NCI-H2081 (cell line): ENCODE measurements at regions not wholly inside any gene's neighbourhood (a gene's known extent, or its start where the extent isn't known, plus 50 kb on each side); places are given as distances from the start of the nearest gene placed in this dataset.

ENCODE experiments used
- DNase-seq, 2 experiments: peaks; one replicate each; lab custom pipeline; 2025; lab: John Stamatoyannopoulos, UW

DNA sequence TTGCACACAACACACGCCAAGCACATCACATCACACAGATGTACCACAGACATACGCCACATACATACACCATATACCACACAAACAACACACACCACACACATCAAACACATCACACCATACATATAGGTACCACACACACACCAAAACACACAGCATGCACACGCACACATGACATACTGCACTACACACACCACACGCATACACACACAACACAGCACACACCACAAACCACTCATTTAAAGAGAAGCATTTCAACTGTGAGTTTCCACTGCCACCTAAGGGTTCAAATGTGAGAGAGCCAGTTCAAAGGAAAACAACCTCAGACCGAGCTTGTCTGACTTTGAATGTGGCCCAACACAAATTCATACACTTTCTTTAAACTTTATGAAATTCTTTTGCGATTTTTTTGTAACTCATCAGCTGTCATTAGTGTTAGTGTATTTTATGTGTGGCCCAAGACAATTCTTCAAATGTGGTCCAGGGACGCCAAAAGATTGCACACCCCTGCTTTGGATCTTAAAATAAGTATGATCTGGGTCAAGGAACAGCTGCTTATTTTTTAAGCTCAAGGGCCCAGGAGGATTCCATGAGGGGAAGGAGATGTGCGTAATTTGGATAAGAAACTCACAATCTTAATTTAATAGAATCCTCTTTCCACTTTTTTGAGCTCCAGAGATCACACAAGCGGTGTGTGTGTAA, 494.6 kb downstream of the GADD45G start:
- peak; percentile 46 to 77 for DNase-seq

DNA sequence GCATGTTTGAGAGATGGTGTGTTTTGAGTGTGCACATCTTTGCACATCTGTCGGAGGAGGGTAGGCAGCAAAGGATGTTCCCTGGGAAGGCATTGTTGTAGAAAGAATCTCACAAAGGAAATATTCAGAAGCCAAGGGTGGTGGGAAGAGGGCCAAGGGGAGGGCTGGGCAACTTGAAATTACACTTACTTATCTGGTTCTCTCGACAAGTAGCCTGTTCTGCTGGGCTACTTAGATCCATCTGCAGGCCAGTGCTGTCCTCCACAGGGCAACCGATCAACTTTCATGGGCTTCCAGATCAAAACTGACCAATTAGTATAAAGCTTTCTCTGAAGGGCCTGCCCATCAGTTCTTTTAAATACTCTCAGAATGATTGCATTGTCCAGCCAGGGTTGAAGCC, 495.2 kb downstream of the GADD45G start:
- DNase-seq = peak in 1 of 2 experiments; percentile 15

DNA sequence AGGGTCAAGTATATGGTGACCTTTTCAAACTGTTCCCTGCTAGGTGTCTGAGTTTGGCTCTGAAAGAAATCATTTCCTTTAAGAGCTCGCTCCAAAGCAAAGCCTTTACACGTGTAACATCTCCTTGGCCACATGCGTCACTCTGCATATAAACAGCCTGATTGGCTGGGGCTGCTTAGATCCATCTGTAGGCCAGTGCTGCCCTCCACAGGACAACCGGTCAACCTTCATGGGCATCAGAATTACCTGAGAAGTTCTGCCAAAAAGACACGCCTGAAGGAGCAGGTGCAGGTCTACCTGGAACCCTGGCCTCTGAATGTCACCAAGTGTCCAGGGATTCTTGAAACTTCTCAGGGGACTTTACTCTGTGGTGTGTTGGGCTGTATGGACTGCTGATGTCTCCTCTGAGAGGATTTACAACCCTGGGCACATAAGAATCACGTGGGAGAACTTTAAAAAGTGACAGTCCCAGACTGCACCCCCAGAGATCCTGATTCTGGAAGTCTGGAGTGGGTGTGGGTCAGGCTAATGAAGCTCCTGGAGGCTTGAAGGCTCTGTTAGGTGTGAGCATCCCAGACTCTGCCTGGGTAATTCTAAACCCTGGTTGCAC, 497.6 kb downstream of the GADD45G start:
- DNase-seq = peak; percentile 88 to 94

DNA sequence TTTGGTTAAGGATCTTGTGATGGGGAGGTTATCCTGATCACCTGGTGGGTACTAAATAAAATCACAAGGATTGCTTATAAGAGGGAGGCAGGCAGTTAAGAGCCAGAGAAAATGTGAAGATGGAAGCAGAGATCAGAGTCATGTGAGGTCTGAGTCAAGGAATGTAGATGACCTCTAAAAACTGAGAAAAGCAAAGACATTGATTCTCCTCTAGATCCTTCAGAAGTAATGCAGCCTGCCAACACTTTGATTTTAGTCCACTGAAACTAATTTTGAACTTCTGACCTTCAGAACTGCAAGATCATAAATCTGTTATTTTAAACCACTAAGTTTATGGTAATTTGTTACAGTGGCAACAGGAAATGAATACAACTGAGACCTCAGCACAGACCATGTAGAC, 499.0 kb downstream of the GADD45G start:
- no peak for DNase-seq

DNA sequence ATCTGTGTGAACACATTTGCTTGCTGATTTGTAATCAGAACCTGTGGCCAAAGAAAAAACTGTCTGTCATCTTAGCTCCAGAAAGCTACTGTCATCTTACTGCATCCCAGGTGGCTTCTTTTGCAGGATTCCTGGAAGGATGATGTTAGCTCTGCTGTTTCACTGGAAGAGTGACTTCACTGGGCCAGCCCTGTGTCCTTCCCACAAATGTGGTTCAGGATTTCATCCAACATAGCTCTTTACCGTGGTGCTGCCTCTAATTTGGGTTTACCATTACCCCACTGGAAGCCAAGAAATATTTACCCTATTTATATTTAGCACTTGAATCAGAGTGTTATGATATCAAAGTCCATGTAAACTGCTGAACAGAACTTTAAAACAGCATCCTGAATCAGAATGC, 501.0 kb downstream of the GADD45G start:
- no peak for DNase-seq

DNA sequence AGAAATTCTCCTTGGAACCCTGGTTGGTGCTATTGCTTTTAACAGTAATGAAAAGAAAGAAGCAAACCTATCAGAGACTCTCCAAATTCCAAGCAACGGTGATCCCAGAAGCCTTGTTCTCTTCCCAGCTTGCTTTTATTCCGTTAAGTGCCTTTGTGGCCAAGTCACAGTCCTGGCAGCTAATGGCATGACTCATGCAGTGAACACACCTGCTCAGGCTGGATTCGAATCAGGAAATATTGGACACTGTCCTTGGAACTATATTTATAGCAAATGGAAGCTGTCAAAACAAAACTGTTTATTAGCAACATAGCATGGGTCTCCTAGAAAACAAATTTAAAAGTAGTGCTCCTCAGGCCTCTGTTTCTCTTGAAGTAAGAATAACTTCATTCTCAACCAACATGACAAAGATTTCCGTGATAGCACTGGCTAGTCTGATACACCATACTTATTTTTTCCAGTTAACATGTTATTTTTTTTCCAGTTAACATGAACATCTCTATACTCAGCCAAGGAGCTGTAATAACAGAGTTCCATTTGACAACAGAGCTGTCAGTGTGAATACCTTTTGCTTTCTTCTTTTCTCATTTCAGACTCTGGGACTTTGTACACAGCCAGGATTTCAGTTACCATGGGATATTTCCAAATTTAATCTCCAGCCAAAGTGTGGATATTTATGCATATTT, 502.4 kb downstream of the GADD45G start:
- peak; percentile 55 to 87 for DNase-seq

DNA sequence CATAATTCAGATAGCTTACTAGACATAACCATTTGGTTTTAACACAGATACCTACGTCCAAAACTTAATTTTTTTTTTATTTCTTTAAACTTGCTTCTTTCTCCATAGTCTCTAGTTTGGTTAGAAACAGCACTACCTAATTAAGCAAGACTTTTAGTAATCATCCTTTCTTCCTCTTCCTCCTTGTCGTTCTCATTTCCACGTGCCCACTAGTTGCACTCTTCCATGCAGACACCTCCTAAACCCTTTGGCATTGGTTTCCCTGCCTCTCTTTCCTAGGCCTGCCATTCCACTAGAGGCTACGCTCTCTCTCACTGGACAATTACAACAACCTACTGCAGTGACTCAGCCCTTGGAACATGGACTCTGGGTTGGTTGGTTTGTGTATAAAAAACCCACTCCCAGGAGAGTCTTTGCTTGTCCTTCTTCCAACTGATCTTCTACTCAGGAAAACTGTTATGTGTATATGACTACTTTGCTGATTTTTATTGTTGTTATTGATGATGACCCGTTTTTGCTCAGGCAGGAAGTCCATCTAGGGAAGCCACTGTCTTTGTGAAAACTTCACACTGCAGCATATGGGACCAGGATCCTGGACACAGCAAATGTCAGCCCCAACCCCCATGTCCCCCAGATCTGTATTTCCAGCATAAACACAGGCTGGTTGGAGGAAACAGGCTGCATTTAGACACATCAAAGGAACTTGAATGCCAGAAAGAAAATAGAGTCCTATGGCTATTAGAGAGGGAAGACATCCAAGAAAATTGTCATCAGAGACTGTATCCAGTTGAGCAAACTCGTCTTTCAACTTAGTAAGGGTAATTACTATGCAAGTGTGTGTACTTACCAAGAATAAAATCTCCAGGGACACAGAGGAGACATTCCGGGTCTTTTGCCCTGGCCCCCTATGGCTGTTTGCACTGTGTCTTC, 503.2 kb downstream of the GADD45G start:
- DNase-seq = no peak

DNA sequence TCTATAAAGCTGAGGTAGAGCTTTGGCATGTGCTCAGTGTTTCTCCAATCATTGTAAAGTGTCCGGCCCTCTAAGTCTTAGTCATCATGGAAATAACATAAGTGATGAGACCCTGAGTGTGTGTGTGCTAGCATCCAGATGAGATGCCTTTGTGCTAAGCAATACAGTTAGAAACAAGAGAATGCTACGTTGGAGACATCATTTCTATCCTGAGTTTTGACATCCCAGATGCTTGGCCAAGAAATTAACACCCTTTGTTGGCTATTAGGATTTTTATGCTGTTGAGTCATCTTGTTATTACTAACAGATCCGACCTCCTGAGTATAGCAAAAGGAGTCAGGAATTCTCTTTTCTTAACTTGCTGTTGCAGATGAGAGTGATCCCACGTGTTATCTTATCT, 508.0 kb downstream of the GADD45G start:
- DNase-seq = no peak

DNA sequence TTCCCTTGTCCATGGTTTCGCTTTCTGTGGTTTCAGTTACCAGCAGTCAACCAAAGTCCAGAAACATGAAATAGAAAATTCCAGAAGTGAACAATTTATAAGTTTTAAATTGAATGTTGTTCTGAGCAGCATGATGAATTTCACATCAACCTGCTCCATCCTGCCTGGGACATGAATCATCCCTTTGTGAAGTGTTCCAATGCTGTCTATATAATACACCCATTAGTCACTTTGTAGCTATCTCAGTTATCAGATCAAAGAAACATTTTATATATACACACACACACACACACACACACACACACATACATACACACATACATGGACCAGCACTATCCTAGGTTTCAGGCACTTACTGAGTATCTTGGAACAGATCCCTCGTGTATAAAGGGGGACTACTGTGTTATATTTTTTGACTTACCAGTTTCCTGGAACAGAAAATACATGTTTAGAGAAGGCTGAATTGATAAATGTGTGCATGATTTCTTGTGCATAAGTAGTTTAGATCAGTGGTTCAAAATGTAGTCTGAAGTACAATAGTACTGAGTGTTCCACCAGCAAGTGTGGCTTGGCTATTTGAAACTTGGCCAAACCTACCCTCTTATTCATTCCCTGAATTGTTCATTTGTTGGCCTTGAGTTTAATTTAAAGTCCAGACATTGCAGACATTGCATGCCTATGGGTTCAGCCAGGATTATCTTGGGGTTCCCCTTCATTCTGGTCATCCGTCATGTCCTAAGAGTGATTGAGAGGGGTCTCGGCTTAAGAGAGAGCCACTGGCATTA, 510.0 kb downstream of the GADD45G start:
- no peak for DNase-seq

DNA sequence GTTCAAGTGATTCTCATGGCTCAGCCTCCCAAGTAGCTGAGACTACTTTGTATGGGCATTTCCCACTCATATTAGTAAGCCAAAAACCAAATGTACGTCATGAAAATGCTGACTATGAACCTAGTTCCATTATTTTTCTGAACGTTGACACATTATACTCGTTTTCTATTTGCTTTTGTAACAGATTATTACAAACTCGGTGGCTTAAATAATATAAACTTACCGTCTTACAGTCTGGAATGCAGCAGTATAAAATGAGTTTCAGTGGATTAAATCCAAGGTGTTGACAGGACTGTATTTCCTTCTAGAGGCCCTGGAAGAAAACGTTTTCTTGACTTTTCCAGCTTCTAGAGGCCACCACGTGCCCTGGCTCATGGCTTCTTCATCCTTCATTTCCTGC, 517.0 kb downstream of the GADD45G start:
- DNase-seq = no peak

DNA sequence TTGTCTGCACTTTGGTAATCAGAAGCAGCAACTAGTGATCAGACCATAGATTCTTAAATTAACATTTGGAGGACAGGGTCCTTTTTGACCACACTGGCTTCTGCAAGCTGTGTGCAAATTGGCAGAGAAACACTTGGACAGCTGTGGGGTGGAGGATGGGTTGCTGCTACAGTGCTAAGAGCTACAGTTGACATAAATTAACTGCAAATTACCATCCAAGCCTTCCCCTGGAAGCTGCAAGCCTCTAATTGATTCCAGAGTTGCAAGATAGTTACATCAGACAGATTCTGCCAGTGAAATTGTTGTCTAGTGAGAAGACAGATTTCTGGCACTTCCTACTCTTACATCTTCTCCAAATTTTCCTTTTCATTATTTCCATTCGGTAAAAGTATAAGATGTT, 517.7 kb downstream of the DIRAS2 start:
- peak; percentile 43 to 90 for DNase-seq

DNA sequence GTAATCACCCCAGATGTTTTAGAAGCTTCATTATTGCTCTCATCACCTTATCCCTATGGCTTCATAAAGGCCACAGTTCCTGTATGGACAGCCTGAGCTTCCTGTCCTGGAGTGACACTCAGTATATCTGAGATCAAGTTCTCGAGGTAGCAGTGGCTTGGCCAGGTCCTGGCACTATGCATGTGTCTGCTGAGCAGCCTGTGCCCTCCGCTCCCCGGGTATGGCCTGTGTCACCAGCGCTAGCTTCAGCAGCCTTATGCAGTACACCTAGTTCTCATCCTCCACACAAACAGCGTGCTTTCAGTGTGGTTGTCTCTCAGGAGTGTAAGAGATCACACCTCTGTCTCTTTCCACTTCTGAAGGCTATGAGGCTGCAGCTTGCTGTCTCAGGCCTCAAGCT, 514.7 kb downstream of the DIRAS2 start:
- DNase-seq = no peak

DNA sequence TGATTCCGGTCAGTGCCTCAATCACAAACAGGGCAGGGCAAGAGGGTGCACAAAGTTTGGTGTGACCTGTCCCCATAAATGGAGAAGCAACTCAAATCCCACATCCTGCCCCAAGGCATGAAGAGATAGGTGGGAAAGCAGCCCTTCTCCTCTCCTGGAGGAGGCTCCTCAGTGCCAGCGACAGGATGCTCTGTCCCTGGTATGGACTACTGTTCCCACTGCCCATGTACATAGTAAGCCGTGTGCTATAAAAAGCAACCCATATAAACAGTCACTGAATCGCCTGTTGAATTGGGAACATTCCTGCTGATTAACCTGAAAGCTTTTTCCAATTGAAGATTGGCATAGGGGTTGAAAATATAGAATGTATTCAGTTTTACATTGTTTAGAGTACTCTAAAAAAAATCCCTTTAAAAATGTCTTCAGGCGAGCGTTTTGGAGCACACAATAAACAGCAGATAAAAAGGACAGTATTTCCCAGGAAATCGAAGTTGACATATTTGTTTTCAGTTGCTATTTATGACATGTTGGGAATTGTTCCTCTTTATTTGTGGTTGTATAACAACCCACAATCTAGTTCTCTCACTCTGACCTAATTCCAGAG, 513.9 kb downstream of the DIRAS2 start:
- no peak for DNase-seq

DNA sequence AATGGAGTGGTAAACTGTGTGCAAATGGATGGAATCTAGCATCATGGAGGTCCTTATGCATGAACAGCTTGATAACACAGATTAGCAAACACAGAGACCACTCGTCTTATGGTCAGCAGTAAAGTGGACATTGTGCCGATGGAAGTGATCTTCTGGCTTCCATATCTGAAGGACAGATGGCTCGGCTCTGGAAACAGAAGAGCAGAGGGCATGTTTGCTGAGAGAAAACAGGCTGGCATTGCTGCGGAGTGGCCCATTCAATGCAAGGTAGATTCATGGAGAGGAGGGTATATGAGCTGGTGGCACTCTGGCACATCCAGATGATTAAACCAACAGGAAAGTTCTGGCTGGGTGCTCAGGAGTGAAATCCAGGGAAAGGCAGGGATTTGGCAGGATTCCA, 513.2 kb downstream of the DIRAS2 start:
- no peak for DNase-seq

DNA sequence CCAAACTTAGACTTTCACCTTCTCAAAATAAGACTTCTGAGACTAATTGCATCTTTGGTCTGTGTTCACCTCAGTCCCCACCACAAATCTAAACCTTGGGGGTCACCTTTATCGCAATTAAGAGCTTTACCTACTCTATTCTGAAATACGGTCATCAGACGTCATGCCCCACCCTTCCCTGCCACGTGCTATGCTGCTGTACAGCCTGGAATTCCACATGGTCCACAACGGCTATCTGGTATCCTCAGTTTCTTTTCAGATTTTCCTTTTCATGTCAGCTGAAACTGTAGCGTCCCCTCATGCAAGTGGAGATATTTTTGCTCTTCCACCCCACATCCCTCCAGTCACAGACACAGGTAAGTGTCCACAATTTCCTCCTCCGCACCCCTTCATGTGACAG, 511.1 kb downstream of the DIRAS2 start:
- DNase-seq = no peak

DNA sequence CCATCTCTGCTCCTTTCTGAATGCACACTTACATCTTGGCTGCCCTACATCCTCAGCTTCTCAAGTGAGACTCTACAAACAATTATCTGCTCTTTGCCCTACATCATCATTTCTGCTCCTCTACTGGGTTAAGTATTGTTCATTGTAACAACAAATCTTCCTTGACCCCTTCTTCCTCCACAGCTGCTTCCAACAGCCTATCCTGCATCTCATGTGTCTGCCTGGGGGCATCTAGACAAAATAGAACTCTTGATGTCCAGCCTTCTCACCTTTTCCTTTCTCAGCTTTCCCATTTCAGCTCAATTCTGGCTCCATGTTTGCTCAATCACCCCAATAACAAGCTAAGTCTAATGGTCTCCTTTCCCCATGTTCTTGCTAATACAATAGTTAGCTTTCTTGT, 509.8 kb downstream of the DIRAS2 start:
- no peak for DNase-seq

DNA sequence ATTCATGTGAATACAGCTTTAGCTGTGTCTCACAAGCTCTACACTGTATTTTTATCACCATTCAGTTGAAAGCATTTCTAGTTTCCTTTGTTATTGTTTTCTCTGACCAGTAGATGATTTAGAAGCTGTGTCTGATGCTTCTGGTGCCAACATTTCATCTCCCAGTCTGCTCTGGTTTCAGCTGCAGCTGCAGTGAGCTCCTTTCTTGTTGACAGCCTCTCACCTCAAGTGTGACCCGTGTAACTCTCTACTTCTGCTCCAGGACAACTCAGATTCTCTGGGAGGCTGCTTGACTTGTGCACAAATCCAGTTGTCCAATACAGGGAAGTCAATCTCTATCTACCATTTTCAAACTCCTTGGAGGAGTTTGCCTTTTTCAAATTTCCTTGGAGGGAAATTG, 504.8 kb downstream of the DIRAS2 start:
- DNase-seq = no peak

DNA sequence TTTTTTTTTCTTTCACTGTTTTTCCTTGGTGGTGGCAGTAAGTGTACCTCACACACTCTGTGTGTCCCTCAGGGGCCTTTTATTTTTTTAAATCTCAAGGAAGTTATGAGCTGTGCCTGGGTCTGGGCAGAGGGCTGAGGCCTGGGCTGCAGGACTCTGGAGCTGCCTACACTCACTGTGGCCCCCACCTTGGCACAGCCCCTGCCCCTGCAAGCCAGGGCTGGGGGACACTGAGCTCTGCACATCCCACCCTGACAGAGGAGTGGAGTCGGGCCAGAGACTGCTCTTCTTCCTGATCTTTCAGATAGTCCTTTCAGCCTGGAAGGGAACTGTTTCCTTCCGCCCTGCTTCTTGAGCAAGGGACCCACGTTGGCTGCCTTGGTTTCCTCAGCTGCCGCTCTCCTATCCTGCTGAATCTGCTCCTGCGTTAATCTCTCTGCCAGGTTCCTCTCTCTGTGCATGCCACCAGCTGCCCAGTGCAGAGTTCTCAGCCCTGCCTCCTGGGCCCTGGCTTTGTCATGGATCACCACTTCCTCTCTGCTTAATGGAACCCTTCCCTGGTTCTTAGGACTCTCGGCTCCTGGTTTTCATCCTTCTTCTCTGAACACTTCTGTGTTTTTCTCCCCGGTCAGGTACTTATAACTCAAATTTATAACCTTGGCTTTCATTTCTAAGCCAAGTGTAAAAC, 502.3 kb downstream of the DIRAS2 start:
- peak in 1 of 2 experiments; percentile 2 for DNase-seq

DNA sequence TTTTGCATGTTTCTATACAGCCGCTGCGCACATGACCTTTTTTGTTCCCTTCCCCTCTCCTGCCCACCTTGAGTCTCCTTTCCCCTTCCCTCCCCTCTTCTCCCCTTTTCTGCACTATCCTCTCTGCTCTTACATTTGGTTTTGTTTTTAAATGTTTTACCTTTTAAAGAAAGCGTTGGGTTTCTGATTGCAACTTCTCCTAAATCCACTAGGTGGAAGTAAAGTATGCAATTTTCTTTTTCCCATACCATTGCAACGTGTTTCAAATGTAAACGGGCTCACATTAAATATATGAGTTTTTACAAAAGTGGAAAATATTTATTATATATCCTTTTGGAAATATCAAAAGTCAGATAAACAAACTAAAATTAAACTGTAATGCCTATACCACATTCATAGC, 500.9 kb downstream of the DIRAS2 start:
- DNase-seq = peak; percentile 51 to 60

DNA sequence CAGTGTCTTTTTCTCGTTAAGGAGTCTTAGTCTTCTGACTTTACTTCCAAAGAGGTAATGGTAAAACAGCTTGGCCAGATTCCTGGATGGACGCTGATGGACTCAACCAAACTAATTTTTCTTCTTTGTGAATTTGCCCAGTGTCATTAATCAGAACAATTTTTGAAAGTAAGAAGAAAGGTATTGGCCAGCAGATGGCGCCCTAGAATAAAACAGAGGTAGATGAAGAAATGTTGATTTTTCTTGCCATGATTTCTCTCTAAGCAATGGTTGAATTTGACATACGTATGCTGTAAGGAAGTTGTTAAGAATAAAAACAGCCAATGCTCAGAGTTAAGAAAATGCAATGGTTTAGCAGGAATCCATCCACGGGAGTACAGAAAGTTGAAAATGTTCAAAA, 500.0 kb downstream of the DIRAS2 start:
- DNase-seq = peak; percentile 80 to 84
